Activated T-cell treated with anti-CD3 and anti-CD28 coated beads for 24 hours (primary cell): ENCODE measurements at regions not wholly inside any gene's neighbourhood (a gene's known extent, or its start where the extent isn't known, plus 50 kb on each side); places are given as distances from the start of the nearest gene placed in this dataset.

ENCODE experiments used
- DNase-seq: peaks from one replicate; pipeline ENCODE4 v3.0.0-alpha.2; 2020; ENCODE audit warnings: low read depth

DNA sequence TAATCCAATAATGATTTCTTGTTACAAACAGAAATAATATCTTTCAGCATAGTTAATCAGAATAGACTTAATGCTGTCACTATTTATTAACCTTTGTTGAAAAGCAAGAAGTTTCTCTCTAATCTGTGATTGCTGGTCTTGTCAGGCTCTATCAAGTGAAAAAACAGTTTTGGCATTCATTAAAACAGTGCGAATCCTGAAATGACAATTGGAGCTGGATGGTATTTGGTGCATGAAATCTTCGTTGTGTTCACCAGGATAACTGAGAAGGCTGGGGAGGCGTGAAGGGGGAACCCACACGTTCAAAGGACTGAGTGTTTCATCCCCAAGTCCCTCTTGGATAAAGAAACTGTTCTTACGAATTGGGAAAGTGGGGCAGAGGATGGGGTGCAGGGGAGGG lies 190.2 kb upstream of the MYL2 start:
- no peak for DNase-seq

DNA sequence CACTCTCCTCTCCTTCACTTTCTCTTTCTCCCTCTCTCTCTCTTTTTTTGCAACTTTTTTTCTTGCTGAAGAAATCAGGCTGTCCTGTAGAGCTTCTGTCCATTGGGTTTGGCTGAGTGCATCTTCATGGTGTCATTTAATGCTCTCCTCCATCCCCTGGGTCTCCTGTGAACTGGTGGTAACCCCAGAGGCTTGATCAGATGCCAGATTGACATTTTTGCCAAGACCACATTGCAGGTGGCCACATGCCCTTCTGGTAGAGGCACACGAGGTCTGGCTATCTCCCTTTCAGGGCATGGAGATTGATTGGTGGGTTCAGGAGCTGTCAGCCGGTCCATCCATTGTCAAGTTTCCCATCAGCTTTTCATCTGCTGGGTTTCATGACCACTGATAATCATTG lies 188.3 kb upstream of the MYL2 start:
- DNase-seq, result no peak

DNA sequence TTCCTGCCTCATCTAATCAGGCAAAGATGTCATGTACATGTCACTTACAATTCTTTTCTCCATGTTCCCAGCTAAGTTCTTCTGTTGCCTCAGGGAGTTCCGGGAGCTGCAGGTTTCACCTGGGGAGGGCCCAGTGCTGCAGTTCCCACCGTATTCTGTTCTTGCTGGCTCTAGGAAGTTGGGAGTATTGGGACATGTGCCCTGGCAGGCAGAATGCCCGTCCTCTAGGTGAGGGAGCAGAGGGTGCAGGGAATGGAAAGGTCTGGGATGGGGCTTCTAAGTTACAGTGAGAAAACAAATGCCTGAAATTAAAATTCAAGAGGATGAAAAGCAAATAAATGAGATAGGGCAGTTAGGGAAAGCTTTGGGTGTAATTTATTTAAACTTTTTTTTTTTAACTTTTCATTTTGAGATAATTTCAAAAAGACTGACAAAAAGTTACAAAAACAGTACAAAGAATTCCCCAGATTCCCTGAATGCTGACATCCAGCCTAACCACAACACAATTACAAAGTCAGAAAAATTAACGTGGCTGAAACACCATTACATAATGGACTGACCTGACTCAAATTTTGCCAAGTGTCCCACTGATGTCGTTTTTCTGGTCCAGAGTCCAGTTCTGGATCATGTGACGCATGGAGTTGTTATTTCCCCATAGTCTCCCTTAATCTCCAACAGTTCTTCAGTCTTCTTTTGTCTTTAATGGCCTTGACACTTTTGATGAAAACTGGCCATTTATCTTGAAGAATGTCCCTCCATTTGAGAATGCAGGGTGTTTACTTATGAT lies 187.2 kb upstream of the MYL2 start:
- no peak for DNase-seq

DNA sequence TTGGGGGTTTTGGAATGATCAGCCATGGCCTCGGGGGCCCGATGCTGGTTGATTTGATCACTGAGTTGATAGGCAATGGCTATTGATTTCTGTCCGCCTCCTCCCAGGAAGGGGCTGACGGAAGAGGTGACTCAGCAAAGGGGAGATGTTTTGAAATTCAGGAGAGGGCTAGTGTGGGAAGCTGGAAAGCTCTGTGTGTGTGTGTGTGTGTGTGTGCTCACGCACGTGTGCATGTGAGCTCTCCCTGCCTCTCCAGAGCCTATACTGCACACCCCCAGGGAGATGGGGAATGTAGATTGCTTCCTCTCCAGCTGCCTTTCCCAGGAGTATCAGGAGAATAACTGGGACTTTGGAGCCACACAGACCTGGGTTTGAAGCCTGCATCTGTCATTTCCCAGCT lies 184.9 kb upstream of the MYL2 start:
- DNase-seq, result no peak

DNA sequence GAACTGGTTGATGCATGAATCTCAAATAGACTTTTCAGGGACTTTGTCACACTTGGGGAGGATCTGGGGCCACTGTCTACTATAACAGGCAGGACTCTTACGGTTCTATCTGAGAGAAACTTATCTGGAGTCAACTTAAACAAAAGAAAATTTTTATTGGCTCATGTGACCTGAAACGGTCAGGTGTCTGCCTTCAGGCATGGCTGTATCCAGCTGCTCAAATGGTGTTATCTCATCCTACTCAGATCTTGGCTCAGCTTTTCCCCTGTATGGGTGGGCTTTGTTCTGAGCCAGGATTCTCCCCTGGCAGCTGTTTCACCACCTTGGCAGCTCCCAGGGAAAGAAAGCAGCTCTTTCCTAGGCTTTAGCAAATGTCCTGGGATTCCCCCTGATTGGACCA lies 183.2 kb upstream of the MYL2 start:
- no peak for DNase-seq

DNA sequence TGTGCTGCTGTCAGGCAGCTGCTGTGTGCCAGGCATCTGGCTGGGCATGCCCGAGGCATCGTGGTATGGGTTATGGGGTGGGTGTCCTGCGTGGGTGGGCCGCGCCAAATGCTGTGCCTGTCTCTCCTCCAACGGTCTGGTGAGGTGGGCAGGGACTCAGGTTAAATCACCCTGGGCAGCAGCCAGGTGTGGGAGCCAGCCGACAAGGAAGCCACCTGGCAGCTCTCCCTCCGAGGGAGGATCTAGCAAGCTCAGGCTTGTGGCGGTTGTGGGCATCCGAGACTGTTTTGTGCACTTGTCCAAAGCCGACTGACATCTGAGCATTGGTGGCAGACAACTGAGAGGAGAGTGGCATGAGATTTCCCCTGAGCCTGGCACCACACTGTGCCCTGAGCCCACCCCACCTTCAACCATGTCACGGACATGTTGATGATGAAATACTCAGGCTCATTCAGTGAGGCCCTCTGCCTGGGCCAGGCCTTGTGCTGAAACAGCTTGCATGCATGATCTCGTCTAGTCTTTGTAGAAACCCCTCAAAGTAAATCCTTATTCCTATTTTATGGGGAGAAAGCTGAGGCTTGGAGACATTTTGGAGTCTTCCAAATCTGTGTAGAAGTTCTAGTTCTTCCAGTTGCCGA lies 181.8 kb upstream of the MYL2 start:
- no peak for DNase-seq

DNA sequence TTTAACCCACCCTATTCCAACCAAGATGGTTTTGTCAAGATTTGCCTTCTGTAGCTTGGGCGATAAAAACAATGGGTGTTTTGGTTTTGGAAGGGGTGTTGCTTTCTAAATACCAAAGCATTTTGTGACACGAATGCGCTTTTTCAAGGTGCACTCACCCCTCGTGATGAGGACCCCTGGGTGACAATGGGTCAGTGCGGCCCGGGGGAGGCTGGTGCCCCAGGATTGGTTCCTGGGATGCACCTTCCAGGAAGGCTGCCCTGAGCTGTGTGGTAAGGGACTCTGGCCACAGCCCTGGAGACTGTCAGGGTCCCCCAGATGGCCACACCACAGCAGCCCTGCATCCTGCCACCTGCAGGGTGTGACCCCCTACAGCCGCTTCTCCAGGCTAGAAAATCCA lies 180.6 kb upstream of the MYL2 start:
- DNase-seq, result no peak

DNA sequence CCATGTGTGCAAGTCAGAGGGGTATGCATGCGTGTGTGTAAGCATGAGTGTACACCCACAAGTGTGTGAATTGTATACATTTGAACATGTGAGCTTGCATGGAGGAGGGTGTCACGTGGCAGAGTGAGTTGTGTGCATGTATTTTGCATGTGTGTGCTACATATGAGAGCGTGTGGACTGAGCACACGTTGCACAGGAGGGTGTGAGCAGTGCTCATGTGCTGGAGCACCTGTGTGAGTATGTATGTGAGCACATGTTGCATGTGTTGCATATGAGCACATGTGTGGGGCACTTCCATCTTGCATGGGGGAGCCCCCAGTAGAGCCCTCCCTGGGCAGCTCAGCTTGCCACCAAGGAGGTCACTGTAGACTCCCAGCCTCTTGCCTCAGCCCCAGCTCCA lies 180.2 kb upstream of the MYL2 start:
- no peak for DNase-seq

DNA sequence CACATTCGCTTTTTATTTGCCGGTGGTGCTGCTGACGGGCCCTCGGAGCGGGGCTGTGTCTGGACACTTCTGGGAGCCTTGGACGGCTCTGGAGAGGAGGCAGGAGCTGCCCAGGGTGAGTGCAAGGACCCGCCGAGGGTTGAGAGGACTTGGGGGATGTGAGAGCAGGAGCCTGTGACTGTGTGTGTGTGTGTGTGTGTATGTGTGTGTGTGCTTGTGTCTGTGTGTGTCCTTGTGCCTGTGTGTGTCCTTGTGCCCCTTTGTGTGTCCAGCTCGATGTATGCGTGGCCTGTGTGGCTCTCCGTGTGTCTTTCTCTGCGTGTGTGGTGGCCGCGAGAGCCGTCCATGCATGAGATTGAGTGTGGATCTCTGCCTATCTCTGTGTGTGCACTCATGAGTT lies 179.6 kb upstream of the MYL2 start:
- DNase-seq, result no peak

DNA sequence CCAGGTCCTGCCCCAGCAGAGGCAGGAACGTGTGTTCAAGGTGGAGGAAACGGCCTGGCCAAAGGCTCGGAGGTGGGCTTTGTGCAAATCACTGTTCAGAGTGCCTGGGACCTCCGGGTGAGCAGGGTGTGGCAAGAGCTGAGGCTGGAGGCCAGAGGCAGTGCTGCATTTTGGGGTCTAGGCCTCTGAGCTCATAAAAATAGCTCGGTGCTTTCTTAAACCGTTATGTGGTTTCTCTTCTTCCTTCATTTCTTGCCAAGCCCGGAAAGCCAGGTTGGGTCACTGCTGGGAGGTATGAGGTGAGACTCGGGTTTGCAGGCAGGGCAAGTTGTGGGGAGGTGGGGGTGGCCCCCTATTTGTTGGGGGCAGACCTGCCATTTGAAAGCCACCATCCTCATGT lies 178.8 kb upstream of the MYL2 start:
- no peak for DNase-seq

DNA sequence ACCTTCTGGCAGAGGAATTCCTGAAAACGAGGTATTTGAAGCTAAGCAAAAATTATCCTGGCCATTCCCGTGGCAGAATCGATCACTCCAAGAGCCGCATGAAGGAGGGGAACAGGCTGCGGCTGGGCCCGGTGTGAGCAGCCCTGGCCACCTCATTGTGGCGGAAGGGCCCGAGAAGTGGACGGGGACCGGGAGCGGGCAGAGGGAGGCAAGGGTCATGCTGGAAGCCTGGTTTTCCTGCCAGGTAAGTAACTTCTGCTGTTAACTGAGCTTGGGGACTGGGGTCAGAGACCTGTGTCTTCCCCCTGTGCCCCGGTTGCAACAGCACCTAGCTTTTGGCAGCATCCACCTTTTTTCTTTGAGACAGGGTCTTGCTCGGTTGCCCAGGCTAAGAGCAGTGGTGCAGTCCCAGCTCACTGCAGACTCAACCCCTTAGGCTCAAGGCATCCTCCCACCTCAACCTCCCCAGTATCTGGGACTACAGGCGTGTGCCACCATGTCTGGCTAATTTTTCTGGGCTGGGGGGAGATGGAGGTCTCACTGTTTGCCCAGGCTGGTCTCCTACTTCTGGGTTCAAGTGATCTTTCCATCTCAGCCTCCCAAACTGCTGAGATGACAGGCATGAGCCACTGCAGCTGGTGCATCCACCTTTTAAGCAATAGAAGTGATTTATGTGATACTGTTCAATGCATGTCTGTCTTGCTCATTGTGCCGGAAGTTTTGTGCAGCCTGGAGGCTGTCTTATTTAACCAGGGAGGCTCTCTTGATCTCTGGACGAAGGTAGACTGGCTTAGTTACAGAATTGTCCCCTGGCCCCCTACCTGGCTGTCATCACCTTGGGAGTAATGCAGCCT lies 174.0 kb upstream of the MYL2 start:
- DNase-seq, result no peak

DNA sequence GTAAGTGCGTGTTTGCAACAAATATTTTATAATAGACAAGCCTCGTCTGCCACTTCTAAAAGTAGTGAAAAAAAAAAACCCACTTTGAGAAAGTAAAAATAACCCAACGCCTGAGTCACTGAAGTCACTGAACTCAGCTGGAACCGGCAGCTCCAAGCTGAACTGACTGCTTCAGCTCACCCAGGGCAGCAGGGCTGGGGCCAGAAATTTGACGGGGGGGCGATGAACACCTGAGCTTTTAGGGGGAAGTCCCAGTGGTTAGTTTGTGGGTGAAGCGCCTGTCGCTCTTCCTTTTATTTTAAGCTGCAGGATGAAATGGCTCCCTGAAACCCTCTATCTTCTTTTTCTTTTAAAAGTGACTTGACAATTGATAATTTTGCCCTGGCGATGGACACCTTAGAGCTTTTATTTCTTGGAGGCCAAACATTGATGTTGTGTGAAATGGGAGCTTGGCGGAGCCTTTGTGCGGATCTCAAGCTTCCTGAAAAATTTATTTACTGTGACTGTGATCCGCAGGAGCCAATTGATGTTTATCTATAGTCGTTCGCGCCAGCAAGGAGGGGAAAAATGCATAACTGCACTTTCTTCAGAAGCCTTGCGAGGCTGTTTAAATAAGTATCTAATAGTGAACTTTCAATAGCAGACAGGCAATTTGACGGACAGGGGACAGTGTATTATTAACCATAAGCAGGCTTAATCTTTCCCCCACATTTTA lies 173.2 kb upstream of the MYL2 start:
- DNase-seq, result peak; percentile 25

DNA sequence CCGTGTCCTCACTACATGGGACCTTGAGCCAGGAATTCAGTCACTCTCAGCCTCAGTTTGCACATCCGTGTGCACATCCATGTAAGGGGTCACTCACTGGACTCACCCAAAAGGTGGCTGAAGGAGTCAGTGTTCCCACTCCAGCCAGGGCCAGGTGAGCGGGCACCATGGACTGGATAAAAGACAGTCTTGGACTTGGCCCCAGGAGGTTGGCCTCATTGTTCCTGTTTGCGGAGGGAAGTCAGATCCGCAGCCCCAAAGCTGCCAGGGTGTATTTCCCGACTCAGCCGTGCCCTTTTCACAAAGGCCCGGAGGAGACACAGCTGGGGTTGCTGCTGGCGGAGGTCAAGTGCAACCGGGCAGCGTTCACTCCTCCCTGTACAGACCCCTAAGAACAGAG lies 170.7 kb upstream of the MYL2 start:
- no peak for DNase-seq

DNA sequence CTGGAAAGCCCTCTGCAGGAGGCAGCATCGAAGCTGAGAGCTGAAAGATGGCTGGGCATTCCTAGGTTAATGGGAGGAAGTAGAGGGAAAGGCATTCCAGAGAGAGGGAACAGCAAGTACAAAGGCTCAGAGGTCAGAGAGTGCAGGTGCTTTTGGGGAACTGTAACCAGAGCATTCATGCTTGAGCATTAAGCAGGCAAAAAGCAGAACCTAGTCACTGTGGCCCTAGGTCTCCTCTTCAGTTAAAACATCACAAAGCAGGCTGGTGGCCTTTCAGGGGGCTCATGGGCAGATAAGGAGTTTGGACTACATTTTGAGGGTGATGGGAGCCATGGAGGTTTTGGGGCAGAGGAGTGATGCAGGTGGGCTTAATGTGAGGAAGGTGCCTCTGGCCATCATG lies 169.2 kb upstream of the MYL2 start:
- no peak for DNase-seq

DNA sequence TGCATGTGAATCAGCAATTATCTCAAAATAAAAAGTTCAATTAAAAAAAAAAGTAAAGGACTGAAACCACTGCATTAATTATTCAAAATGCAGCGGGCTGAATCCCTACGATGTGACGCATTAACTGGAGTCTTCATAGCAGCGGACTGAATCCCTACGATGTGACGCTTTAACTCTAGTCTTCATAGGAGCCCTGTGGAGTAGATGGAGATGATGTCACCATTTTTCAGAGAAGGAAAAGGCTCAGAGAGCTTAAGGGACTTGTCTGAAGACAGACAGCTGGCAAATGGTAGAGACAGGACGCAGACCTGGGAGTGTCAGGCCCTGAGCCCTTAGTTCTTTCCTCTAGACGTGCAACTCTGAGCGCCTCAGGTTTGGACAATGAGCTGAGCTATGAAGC lies 168.0 kb upstream of the MYL2 start:
- DNase-seq, result no peak

DNA sequence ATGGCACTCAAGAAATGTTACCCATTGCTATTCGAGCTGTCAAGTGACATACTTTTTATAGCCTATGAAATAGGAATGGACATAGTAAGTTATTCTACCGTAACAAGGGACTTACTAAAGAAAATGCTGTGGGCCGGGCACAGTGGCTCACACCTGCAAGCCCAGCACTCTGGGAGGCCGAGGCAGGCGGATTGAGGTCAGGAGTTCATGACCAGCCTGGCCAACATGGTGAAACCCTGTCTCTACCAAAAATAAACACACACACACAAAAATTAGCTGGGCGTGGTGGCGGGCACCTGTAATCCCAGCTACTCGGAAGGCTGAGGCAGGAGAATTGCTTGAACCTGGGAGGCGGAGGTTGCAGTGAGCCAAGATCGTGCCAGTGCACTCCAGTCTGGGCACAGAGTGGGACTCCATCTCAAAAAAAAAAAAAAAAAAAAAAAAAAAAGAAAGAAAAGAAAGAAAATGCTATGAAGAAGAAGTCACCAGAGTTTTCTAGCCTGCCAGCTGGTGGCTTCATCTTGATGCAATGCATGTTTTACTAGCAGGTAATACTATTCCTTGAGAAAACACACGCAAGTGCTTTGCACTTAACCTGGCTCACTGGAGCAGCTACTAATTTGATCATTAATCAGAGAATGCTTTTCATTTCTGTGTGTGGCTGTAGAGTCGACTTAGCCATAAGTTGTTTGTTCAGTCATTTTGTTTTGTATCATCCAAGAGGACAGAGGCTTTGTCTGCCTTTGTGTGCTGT lies 166.7 kb upstream of the MYL2 start:
- DNase-seq, result no peak

DNA sequence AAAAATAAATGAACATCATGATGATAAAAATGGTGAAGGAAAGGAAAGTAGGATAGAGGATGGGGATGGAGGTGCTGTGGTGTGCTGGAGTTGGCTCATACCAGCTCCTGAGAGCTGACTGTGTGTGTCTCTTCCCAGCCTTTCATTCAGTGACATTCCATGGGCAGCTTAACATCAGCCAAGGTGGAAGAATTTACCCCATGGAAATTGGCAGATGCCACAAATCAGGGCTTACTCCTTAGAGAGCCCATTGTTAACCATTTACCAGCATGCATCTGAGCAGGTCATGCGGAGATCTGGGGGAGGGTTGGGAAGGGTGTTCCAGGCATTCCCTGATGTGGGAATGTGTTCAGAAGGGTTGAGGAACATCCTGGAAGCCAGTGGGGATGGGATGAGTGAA lies 164.7 kb upstream of the MYL2 start:
- DNase-seq, result no peak

DNA sequence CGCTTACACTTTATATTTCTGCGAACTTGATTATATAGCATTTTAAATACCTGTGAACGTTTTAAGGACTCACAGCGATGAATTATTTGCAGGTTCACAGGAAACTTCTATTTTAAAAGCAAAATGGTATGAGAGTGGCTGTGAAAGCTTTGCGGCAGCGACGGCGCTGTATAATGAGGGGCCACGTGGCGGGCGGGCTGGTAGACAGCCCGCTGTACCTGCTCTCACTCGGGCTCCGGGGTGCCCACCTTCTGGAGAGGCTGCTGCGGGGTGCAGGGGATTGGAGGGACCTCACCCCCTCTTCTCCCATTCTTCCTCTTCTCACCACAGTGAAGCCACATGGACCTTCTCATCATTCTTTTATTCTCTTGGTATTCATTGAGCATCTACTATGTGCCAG lies 164.2 kb upstream of the MYL2 start:
- DNase-seq, result no peak

DNA sequence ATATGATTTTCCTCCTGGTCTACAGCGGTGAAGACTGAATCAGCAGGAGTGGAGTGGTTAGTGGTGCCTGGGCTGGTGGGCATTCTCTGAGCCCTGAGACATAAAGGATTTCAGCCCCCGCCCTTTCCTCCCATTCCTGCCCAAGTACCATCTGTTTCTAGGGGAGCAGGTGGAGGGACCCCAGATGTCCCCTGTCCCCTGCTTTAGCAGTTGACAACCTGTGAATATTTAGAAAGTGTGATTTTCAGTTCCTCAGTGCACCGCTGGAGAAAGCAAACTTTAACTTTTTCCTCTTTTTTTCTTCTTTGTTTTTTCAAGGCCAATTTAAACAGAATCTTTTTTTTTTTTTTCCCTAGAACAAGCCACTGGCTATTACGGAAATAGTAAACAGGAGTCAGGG lies 163.8 kb upstream of the MYL2 start:
- DNase-seq, result no peak

DNA sequence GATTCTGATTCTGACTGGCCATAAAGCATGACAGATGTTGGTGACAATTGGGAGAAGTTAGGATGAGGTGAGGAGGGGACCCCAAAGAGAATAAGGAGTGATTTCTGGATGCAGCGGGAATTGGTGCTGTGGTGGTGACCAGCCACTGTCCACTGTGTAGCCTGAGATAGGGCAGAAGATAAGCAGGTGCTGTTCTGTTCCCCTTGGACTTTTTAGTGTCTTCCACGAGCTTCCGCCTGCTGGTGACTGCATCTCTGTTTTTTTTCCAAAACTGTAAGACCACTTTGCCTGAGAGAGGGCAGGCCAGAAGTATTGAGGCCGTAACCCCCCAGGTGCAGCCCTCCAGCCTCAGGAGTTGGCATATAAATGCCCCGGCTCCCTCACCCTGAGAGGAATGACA lies 161.2 kb upstream of the MYL2 start:
- DNase-seq, result no peak

DNA sequence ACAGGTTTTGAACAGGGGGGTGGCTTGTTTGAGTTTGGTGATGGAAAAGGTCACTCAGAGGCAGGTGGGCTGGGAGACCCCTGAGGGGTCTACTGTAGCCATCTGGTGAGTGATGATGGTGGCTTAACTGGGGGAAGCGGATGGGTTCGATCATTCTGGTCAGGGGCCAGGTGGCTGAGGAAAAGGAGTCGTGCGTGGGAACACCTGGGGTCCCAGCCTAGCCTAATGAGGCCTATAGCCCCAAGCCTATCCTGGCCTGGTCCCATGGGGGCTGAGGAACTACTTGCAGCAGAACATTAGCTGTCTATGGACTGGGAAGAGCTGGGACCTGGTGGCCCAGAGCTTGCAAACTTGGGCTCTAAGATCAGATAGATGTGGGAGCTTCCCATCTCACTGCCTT lies 158.4 kb upstream of the MYL2 start:
- no peak for DNase-seq
